ENCODE measurements at regions not wholly inside any gene's neighbourhood (a gene's known extent, or its start where the extent isn't known, plus 50 kb on each side); places are given as distances from the start of the nearest gene placed in this dataset.

DNA sequence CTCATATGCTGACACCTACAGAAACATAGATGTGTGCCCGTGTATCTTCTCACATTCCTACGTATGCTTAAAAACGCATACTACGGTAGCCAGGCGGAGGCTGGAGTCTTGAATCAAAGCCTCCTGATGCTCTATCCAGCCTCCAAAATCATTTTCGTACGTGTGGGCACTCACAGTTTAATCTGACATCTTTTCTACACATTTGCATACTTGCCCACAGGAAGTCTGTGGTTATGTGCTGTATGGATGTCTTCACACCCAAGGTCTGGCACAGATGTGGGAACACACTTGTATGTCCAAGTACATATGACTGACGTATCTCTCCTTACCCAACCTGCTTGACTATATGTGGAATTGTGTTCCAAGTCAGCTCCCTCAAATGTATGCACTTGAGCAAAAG, 561.8 kb upstream of the CADM1 start:
- in situ Hi-C loops (cut with MboI; ENCODE audit: low sequenced_read_pairs in 4 of 4) = no loop called here
- no peak for TF ChIP-seq POLR2A (IDR thresholded peaks at IDR 0.05)
- TF ChIP-seq, protein P1, sequence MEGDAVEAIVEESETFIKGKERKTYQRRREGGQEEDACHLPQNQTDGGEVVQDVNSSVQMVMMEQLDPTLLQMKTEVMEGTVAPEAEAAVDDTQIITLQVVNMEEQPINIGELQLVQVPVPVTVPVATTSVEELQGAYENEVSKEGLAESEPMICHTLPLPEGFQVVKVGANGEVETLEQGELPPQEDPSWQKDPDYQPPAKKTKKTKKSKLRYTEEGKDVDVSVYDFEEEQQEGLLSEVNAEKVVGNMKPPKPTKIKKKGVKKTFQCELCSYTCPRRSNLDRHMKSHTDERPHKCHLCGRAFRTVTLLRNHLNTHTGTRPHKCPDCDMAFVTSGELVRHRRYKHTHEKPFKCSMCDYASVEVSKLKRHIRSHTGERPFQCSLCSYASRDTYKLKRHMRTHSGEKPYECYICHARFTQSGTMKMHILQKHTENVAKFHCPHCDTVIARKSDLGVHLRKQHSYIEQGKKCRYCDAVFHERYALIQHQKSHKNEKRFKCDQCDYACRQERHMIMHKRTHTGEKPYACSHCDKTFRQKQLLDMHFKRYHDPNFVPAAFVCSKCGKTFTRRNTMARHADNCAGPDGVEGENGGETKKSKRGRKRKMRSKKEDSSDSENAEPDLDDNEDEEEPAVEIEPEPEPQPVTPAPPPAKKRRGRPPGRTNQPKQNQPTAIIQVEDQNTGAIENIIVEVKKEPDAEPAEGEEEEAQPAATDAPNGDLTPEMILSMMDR (IDR thresholded peaks at IDR 0.05 in 4 of 5, conservative IDR thresholded peaks at IDR 0.05 in 1 of 5) = no peak
- Histone ChIP-seq H3K27ac (no peak overlapping the region), H3K36me3 (no peaks in the 10 kb centered on the region), H3K4me1 (no peaks in the 10 kb centered on the region), H3K27me3 (no peaks in the 10 kb centered on the region), H3K9me3 (no peaks in the 10 kb centered on the region), H3K4me3 (no peak overlapping the region)
- ATAC-seq (no peak), DNase-seq (no peak)
- intact Hi-C loops (cut with DNase I; ENCODE audit: low total_unique reads) = no loop called here

DNA sequence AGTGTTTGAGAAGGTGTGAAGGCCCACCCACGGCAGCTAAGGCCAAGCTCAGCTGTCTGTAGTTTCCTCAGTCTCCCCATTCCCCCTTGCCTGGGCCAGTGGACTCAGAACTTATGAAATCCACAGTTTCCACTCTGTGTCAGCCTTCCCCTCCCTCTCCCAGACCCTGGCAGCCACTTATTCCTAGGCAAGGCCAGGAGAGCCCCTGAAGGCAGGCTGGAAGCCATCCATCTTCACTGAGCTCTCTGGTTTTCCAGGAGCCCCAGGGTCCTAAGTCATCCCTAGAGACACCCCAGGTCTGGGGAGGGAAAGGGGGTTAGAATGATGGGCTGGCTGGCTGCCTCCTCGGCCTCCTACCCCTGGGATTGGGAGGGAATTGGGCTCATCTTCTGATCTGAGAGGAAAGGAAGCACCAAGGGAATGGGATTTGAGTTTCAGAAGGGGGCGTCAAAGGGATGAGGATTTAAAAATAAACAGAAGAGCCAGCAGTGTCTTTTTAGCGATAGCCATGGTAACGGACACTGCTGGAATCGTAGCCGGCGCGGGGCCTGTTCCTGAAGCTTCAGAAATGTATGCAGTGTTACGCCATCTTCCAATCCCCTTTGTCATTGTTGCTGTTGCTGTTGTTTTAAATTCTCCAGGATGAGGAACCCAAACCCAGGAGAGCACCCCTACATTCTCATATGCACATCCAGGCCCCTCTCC, 561.1 kb upstream of the CADM1 start:
- no peak for ATAC-seq
- intact Hi-C loops (cut with DNase I; ENCODE audit: low total_unique reads) = no loop called here
- H3K4me1 ChIP-seq = no peaks in the 10 kb centered on the region
- H3K4me3 ChIP-seq = no peak overlapping the region
- no peak overlapping the region for H3K27ac ChIP-seq
- in situ Hi-C loops (cut with MboI; ENCODE audit: low sequenced_read_pairs in 4 of 4) = no loop called here
- TF ChIP-seq, protein P1 (IDR thresholded peaks at IDR 0.05 in 4 of 5, conservative IDR thresholded peaks at IDR 0.05 in 1 of 5) = no peak
- H3K9me3 ChIP-seq = no peaks in the 10 kb centered on the region
- H3K27me3 ChIP-seq = no peaks in the 10 kb centered on the region
- H3K36me3 ChIP-seq = no peaks in the 10 kb centered on the region
- DNase-seq = no peak

DNA sequence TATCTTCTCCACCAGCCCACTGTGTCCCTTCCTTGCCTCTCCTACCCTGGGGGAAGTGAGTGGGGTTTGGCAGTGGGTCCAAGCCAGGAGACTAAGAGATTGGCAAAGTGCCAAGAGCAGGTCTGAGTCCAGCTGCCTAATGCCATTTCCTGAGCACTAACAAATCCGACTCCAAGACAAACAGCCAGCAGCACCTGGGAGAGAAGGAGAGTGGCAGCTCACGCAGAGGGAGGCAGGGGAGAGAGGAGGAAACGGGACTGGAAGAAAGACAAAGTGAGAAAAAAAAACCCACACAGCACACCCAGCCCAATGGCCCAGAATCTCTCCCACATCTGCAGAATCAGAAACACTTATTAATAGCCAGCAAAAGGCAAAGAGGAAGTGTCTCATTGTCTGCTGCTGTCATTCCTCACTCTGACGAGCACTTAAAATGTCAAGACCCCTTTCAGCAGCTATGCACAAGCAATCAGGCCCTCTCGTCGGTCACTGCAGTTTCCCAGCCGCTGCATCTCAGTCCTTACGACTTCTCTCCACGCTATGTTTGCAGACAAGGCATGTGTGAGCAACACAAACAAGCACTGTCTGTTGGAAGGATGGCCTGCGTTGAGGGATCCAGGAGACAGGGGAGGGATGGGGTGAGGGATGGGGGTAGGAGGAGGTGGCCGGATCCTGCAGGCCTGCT, 558.4 kb upstream of the CADM1 start:
- in situ Hi-C loops (cut with MboI; ENCODE audit: low sequenced_read_pairs in 4 of 4) = no loop called here
- DNase-seq (no peak), ATAC-seq (no peak)
- Histone ChIP-seq H3K36me3 (no peaks in the 10 kb centered on the region), H3K4me1 (no peaks in the 10 kb centered on the region), H3K4me3 (no peak overlapping the region), H3K27me3 (no peaks in the 10 kb centered on the region), H3K27ac (no peak overlapping the region), H3K9me3 (no peaks in the 10 kb centered on the region)
- TF ChIP-seq POLR2A (IDR thresholded peaks at IDR 0.05) = no peak
- TF ChIP-seq, protein P1 (IDR thresholded peaks at IDR 0.05 in 4 of 5, conservative IDR thresholded peaks at IDR 0.05 in 1 of 5) = no peak
- intact Hi-C loops (cut with DNase I; ENCODE audit: low total_unique reads) = no loop called here

DNA sequence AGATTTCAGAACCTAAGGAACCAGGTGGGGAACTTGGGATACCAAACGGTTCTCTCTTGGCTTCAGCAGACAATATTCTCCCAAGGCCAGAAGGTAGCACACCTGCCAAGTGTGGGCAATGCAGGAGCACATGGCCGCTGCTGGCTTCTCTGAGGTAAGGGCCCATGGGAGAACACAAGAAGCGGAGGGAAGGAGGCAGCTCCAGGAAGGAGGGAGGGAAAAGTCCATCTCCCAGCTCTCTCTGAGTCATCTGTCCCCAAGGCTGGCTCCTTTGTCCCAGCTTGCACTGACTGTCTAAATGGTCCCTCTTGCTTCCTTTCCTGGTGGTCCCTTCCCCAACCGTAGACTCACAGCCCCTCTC, 557.9 kb upstream of the CADM1 start:
- H3K36me3 ChIP-seq = no peaks in the 10 kb centered on the region
- ATAC-seq (no peak), DNase-seq (no peak)
- H3K4me1 ChIP-seq = no peaks in the 10 kb centered on the region
- H3K27ac ChIP-seq = no peak overlapping the region
- no peaks in the 10 kb centered on the region for H3K9me3 ChIP-seq
- TF ChIP-seq POLR2A (IDR thresholded peaks at IDR 0.05) = no peak
- TF ChIP-seq, protein P1 (IDR thresholded peaks at IDR 0.05 in 4 of 5, conservative IDR thresholded peaks at IDR 0.05 in 1 of 5) = no peak
- no peaks in the 10 kb centered on the region for H3K27me3 ChIP-seq
- H3K4me3 ChIP-seq = no peak overlapping the region
- in situ Hi-C loops (cut with MboI; ENCODE audit: low sequenced_read_pairs in 4 of 4) = no loop called here
- intact Hi-C loops (cut with DNase I; ENCODE audit: low total_unique reads) = no loop called here

All from gastrocnemius medialis (tissue), 4 donors.